HCT116 (cell line): ENCODE measurements at regions not wholly inside any gene's neighbourhood (a gene's known extent, or its start where the extent isn't known, plus 50 kb on each side); places are given as distances from the start of the nearest gene placed in this dataset.
"Not testable (repeated sequence)": the region's sequence is repeated elsewhere in the genome, so short reads cannot be mapped to it uniquely, and the experiment has no call there.

Experiments used
- ATAC-seq: fragments of 200-7000 bp; cut with Tn5 transposase; 2 replicates; pipeline ENCODE4 v1.9.1; 2020; ENCODE audit warnings: mild to moderate bottlenecking, moderate library complexity
- BruUV-seq: library from RNA; stranded (reverse); fragments of 400-500 nt; replicated peaks from 2 replicates; lab custom pipeline; 2021; lab: Mats Ljungman, UMichigan
- CTCF ChIA-PET: fragments of 300-600 bp; sonication (Branson Sonifier 250); formaldehyde crosslinking; loops from one replicate; lab custom pipeline; 2021; ENCODE audit warnings: antibody characterized with exemption; lab: Charles Lee
- POLR2A ChIA-PET: fragments of 300-600, 350-600 bp; sonication (Branson Sonifier 250); formaldehyde crosslinking; loops from one replicate; lab custom pipeline; 2021; ENCODE audit warnings: antibody characterized with exemption; lab: Charles Lee
- RAD21 ChIA-PET, 2 experiments: fragments of 300-600 bp; sonication (Branson Sonifier 250); formaldehyde crosslinking; loops; one replicate each; lab custom pipeline; 2023; ENCODE audit warnings: low total read pairs in 2 of 2; ENCODE audit not compliant: uncharacterized antibody in 2 of 2, unreplicated experiment in 2 of 2, low non-redundant PET in 1 of 2; lab: Charles Lee
- DNase-seq: peaks from one replicate; pipeline ENCODE4 v3.0.0-alpha.2; 2010; ENCODE audit warnings: low read depth, low spot score
- H2AFZ ChIP-seq: fragments of 200-600 bp; shearing (Covaris generic), sonication (generic); 2 replicates; pipeline ENCODE4 v1.6.1; 2017; ENCODE audit warnings: low read depth, mixed run types, mixed read lengths, antibody characterized with exemption, low read length; ENCODE audit not compliant: poor library complexity, severe bottlenecking
- H3K27ac ChIP-seq: 2 replicates; pipeline ENCODE4 v1.5.1; 2012; ENCODE audit warnings: low read depth, low read length
- H3K27me3 ChIP-seq: fragments of 200-600 bp; sonication (generic); 2 replicates; pipeline ENCODE4 v1.6.1; 2016; ENCODE audit warnings: mixed run types, low read length, mixed read lengths; ENCODE audit not compliant: insufficient read depth
- H3K36me3 ChIP-seq, 2 experiments: fragments of 200-500 bp in 1 of 2; fragments of 200-600 bp in 1 of 2; sonication (Bioruptor generic) in 1 of 2; sonication (generic) in 1 of 2; 2 replicates each; pipeline versions ENCODE4 v1.5.1 to v1.6.1; 2014 to 2016; ENCODE audit warnings: low read length in 2 of 2, inconsistent platforms in 1 of 2, mixed read lengths in 1 of 2, mixed run types in 1 of 2; ENCODE audit not compliant: insufficient read depth in 2 of 2, control insufficient read depth in 1 of 2
- H3K4me1 ChIP-seq, 2 experiments: fragments of 200-600 bp in 1 of 2; sonication (generic) in 1 of 2; 2 replicates each; pipeline versions ENCODE4 v1.5.1 to v1.6.1; 2012 to 2017; ENCODE audit warnings: low read length in 2 of 2, inconsistent platforms in 1 of 2, mild to moderate bottlenecking in 1 of 2, mixed read lengths in 1 of 2, mixed run types in 1 of 2, moderate library complexity in 1 of 2; ENCODE audit not compliant: insufficient read depth in 2 of 2, control insufficient read depth in 1 of 2
- H3K4me2 ChIP-seq: fragments of 200-600 bp; sonication (generic); 2 replicates; pipeline ENCODE4 v1.6.1; 2017; ENCODE audit warnings: mixed run types, low read length, mixed read lengths
- H3K4me3 ChIP-seq, 2 experiments: fragments of 200-600 bp in 1 of 2; sonication (generic) in 1 of 2; replicated peaks in 1 of 2; 2 replicates each; pipeline ENCODE4 v1.5.1; 2011 to 2016; ENCODE audit warnings: low read length in 2 of 2, control low read depth in 1 of 2, low read depth in 1 of 2, mild to moderate bottlenecking in 1 of 2, mixed read lengths in 1 of 2, mixed run types in 1 of 2
- H3K79me2 ChIP-seq: fragments of 200-600 bp; sonication (generic); 2 replicates; pipeline ENCODE4 v1.6.1; 2017; ENCODE audit warnings: mild to moderate bottlenecking, mixed run types, low read length, moderate library complexity, mixed read lengths; ENCODE audit not compliant: insufficient read depth
- H3K9ac ChIP-seq: fragments of 200-600 bp; sonication (generic); 2 replicates; pipeline ENCODE4 v1.6.1; 2016; ENCODE audit warnings: low read length, mixed read lengths
- H3K9me2 ChIP-seq: fragments of 200-600 bp; sonication (generic), shearing (Covaris generic); 2 replicates; pipeline ENCODE4 v1.6.1; 2017; ENCODE audit warnings: mixed run types, mild to moderate bottlenecking, moderate library complexity; ENCODE audit not compliant: insufficient read depth
- H3K9me3 ChIP-seq, 2 experiments: fragments of 200-500 bp in 1 of 2; fragments of 200-600 bp in 1 of 2; sonication (Bioruptor generic) in 1 of 2; sonication (generic) in 1 of 2; 2 replicates each; pipeline ENCODE4 v1.6.1; 2014 to 2017; ENCODE audit warnings: low read length in 2 of 2, mixed read lengths in 2 of 2, inconsistent platforms in 1 of 2, low read depth in 1 of 2, mild to moderate bottlenecking in 1 of 2, mixed run types in 1 of 2, moderate library complexity in 1 of 2; ENCODE audit not compliant: control insufficient read depth in 1 of 2, insufficient read depth in 1 of 2
- H4K20me1 ChIP-seq: fragments of 200-600 bp; sonication (generic), shearing (Covaris generic); 2 replicates; pipeline ENCODE4 v1.6.1; 2017; ENCODE audit warnings: mixed run types, mild to moderate bottlenecking, moderate library complexity; ENCODE audit not compliant: insufficient read depth
- CBX3 ChIP-seq: IDR thresholded peaks from 2 replicates; pipeline ENCODE4 v1.6.1; 2012; ENCODE audit warnings: low read depth
- CEBPB ChIP-seq: IDR thresholded peaks from 2 replicates; pipeline ENCODE4 v1.6.1; 2012; ENCODE audit warnings: low read depth
- EGR1 ChIP-seq: IDR thresholded peaks from 2 replicates; pipeline ENCODE4 v1.6.1; 2012; ENCODE audit warnings: low read depth
- ELF1 ChIP-seq: IDR thresholded peaks from 2 replicates; pipeline ENCODE4 v1.6.1; 2012; ENCODE audit warnings: low read depth, borderline replicate concordance
- EZH2 ChIP-seq: fragments of 200-600 bp; sonication (generic); IDR thresholded peaks from 2 replicates; pipeline ENCODE4 v1.6.1; 2017; ENCODE audit warnings: antibody characterized with exemption, mixed run types
- FOSL1 ChIP-seq: IDR thresholded peaks from 2 replicates; pipeline ENCODE4 v1.6.1; 2012; ENCODE audit warnings: low read depth
- POLR2A ChIP-seq: IDR thresholded peaks from 2 replicates; pipeline ENCODE4 v1.7.0; 2011; ENCODE audit warnings: borderline replicate concordance; ENCODE audit not compliant: insufficient read depth, insufficient read length; ENCODE audit errors: extremely low read depth
- POLR2AphosphoS5 ChIP-seq: IDR thresholded peaks from 2 replicates; pipeline ENCODE4 v1.6.1; 2011; ENCODE audit warnings: mild to moderate bottlenecking, low read depth, low read length, moderate library complexity
- RAD21 ChIP-seq: IDR thresholded peaks from 2 replicates; pipeline ENCODE4 v1.6.1; 2012; ENCODE audit warnings: low read depth, mild to moderate bottlenecking
- REST ChIP-seq: IDR thresholded peaks from 2 replicates; pipeline ENCODE4 v1.6.1; 2012; ENCODE audit warnings: low read depth
- SRF ChIP-seq: IDR thresholded peaks from 2 replicates; pipeline ENCODE4 v1.6.1; 2012; ENCODE audit warnings: low read depth
- TCF7L2 ChIP-seq: IDR thresholded peaks from 2 replicates; pipeline ENCODE4 v1.7.0; 2011; ENCODE audit warnings: borderline replicate concordance, inconsistent platforms; ENCODE audit not compliant: insufficient read depth, insufficient read length; ENCODE audit errors: extremely low read depth
- YY1 ChIP-seq: IDR thresholded peaks from 2 replicates; pipeline ENCODE4 v1.6.1; 2011; ENCODE audit warnings: low read length, low read depth, moderate library complexity, mild to moderate bottlenecking; ENCODE audit not compliant: insufficient replicate concordance; ENCODE audit errors: extremely low read depth
- ZFX ChIP-seq: fragments of 450-650 bp; IDR thresholded peaks from 2 replicates; pipeline ENCODE4 v1.6.1; 2017
- intact Hi-C: fragments of 100-400 bp; cut with micrococcal nuclease; formaldehyde crosslinking; loops from 2 replicates; pipeline ENCODE4 v1.10.0; 2022
- TF ChIP-seq, protein P1 (sequence below), 3 experiments: fragments of 200-600 bp in 1 of 3; sonication (generic) in 1 of 3; IDR thresholded peaks in 2 of 3; conservative IDR thresholded peaks in 1 of 3; 2 replicates each; pipeline ENCODE4 v1.5.1; 2012 to 2017; ENCODE audit warnings: low read depth in 2 of 3, low read length in 2 of 3, antibody characterized with exemption in 1 of 3, borderline replicate concordance in 1 of 3, control low read depth in 1 of 3, mild to moderate bottlenecking in 1 of 3, mixed read lengths in 1 of 3, mixed run types in 1 of 3, moderate library complexity in 1 of 3; ENCODE audit not compliant: insufficient read depth in 1 of 3

DNA sequence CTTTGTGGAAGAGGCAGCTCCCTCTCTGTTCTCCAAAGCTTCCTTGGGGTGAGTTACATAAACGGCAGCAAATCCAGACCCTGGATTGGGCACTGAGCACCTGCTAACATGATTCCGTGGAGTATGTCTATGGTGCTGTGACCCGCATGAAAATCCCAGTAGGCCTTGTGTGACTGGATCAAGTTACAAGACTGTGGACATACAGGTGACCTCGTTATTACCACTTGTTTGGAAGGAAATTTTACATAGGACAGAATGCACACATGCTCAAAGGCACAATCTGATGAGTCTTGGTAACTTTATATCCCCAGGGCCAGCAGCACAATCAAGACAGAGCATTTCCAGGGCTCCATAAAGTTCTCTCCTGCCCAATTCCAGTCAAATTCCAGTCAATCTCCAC is 120.2 kb upstream of the OTOS start:
- Histone ChIP-seq H3K27ac (no peak overlapping the region), H3K4me2 (no peak overlapping the region), H3K4me1 (peaks cover 15 to 18% of the 10 kb centered on the region in 2 experiments), H3K36me3 (no peaks in the 10 kb centered on the region), H3K27me3 (no peaks in the 10 kb centered on the region), H3K9me2 (no peaks in the 10 kb centered on the region), H3K79me2 (no peaks in the 10 kb centered on the region), H3K4me3 (no peak overlapping the region), H4K20me1 (no peaks in the 10 kb centered on the region), H3K9me3 (peaks cover 0 to 4% of the 10 kb centered on the region in 2 experiments; a peak in 1 of 4 replicates), H2AFZ (no peak overlapping the region), H3K9ac (no peak overlapping the region)
- ChIA-PET RAD21 (no interaction called here), CTCF (no interaction called here), POLR2A (no interaction called here)
- ATAC-seq, result no peak
- intact Hi-C loops, result no loop called here
- TF ChIP-seq REST (no peak), EZH2 (no peak), CEBPB (no peak), SRF (no peak), TCF7L2 (no peak), YY1 (no peak), ELF1 (no peak), CBX3 (no peak), POLR2AphosphoS5 (no peak), EGR1 (no peak), RAD21 (no peak), FOSL1 (no peak), ZFX (no peak), POLR2A (no peak)
- TF ChIP-seq, protein P1, sequence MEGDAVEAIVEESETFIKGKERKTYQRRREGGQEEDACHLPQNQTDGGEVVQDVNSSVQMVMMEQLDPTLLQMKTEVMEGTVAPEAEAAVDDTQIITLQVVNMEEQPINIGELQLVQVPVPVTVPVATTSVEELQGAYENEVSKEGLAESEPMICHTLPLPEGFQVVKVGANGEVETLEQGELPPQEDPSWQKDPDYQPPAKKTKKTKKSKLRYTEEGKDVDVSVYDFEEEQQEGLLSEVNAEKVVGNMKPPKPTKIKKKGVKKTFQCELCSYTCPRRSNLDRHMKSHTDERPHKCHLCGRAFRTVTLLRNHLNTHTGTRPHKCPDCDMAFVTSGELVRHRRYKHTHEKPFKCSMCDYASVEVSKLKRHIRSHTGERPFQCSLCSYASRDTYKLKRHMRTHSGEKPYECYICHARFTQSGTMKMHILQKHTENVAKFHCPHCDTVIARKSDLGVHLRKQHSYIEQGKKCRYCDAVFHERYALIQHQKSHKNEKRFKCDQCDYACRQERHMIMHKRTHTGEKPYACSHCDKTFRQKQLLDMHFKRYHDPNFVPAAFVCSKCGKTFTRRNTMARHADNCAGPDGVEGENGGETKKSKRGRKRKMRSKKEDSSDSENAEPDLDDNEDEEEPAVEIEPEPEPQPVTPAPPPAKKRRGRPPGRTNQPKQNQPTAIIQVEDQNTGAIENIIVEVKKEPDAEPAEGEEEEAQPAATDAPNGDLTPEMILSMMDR (IDR thresholded peaks at IDR 0.05 in 2 of 3, conservative IDR thresholded peaks at IDR 0.05 in 1 of 3; ENCODE audit: borderline replicate concordance in 1 of 3, insufficient read depth in 1 of 3, low read depth in 2 of 3, low read length in 2 of 3), result no peak
- no peak for DNase-seq
- BruUV-seq, result no TSS peak

DNA sequence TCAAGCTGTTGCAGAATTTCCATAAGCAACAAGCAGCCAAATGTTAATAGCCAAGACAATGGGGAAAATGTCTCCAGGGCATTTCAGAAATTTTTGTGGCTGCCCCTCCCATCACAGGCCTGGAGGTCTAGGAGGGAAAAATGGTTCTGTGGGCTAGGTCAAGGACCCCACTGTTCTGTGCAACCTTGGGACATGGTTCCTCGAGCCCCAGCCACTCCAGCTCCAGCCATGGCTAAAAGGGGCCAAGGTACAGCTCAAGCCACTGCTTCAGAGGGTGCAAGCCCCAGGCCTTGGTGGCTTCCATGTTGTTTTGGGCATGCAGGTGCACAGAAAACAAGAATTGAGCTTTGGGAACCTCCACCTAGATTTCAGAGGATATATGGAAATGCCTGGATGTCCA is 122.1 kb upstream of the OTOS start:
- H3K4me2 ChIP-seq, intact Hi-C loops, H3K9me3 ChIP-seq, H2AFZ ChIP-seq, POLR2A ChIA-PET, H3K27me3 ChIP-seq, H3K9me2 ChIP-seq, H4K20me1 ChIP-seq, H3K36me3 ChIP-seq, H3K4me3 ChIP-seq, ATAC-seq, CTCF ChIA-PET, H3K4me1 ChIP-seq, H3K79me2 ChIP-seq, BruUV-seq, DNase-seq, H3K9ac ChIP-seq, H3K27ac ChIP-seq, RAD21 ChIA-PET: not testable (repeated sequence)
